ENCODE measurements at regions not wholly inside any gene's neighbourhood (a gene's known extent, or its start where the extent isn't known, plus 50 kb on each side); places are given as distances from the start of the nearest gene placed in this dataset.
A peak's percentile ranks its signal among the peaks of the same experiment; 100 is the strongest.
"Not testable (repeated sequence)": the region's sequence is repeated elsewhere in the genome, so short reads cannot be mapped to it uniquely, and the experiment has no call there.

DNA sequence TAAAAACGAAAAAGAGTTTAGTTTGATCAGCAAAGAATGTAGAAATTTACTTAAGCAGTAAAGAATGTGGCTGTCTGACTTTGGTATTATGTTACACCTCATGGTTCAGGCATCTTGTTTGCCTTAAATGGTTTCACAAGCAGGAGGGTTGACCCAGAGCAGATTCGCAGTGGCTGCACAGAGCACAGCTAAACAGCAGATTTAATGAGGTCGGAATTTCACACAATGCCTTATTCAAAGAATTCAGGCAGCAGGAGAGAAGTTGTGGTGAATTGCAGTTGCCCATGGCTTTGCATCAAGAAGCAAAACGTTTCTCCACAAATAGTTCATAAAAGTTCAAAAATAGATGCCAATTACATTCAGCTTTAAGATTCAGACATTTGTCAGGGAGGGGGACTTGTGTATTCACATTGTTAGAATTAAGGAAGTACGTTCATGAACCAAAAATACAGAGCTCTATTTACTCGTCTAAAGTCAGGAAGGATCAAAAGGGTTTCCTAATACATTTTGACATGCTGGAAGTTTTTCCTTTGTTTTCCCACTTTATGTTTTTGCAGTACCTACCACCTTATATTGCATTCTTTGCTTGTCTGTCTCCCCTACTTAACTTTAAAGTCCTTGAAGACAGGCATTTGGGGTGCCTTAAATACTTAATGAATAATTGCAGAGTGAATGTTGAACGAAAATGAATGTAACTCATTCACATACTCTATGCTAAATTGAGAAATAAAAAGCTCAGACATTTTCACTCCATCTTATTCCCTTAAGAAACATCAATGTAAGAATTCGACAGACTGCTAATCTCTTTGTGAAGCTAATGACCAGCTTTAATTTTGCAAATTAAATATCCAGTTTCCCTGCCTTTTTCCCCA is 1163.6 kb upstream of the CITED2 start:
- DNase-seq (ENCODE audit: low read depth) = peak; percentile 95

DNA sequence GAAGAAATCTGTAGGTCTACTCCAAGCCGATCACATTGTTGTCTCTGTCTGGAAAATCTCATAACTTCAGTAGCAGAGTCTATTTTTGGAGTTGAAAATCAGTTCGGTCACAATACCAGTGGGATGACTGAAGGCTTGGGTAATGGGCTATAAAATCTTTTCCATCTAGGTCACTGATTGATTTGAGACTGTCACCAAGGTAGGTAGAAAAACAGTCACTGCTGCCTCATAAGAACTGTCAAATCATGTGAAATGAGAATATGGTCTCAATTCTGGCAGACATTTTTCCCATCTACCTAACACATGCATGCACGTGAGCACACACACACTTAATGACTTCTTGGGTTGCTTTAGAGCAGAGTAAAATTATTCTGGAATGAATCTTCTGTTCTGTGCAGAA is 1162.8 kb upstream of the CITED2 start:
- DNase-seq (ENCODE audit: low read depth) = peak; percentile 60

DNA sequence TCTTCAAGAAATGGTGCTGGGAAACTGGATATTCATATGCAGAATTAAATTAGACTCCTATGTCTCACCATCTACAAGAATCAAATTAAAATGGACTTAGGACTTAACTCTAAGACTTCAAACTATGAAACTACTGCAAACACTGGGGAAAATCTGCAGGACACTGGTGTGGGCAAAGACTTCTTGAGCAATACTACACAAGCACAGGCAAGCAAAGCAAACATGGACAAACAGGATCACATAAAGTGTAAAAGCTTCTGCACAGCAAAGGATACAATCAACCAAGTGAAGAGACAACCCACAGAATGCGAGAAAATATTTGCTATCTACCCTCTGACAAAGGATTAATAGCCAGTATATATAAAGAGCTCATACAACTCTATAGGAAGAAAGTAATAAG is 1161.1 kb upstream of the CITED2 start:
- no peak for DNase-seq (ENCODE audit: low read depth)

DNA sequence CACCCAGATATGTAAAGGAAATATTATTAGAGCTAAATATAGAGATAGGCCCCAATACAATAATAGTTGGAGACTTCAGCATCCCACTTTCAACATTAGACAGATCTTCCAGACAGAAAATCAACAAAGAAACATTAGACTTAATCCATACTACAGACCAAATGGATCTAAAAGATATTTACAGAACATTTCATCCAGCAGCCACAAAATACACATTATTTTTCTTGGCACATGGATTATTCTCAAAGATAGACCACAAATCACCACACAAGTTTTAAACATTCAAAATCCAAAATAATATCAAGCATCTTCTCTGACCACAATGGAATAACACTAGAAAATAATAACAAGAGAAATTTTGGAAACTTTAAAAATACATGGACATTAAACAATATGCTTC is 1159.1 kb upstream of the CITED2 start:
- no peak for DNase-seq (ENCODE audit: low read depth)

- DNase-seq (ENCODE audit: low read depth) = no peak
These were observed 1130.3 kb upstream of the CITED2 start for GRCh38 chr6:140504776-140505175.

DNA sequence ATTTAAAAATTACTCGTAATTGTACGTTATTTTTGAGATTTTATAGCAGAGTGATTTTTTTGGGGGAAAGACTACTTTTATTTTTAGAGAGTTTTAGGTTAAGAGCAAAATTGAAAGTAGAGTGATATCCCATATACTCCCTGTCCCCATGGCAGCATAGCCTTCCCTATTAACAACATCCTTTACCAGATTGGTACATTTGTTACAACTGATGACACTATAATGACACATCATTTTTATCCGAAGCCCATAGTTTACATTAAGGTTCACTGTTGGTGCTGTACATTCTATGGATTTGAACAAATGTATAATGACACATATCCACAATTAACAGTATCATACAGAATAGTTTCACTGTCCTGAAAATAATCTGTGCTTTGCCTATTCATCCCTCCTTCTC is 1126.4 kb upstream of the CITED2 start:
- no peak for DNase-seq (ENCODE audit: low read depth)

- no peak for DNase-seq (ENCODE audit: low read depth)
These were observed 1125.2 kb upstream of the CITED2 start for GRCh38 chr6:140499607-140500006.

DNA sequence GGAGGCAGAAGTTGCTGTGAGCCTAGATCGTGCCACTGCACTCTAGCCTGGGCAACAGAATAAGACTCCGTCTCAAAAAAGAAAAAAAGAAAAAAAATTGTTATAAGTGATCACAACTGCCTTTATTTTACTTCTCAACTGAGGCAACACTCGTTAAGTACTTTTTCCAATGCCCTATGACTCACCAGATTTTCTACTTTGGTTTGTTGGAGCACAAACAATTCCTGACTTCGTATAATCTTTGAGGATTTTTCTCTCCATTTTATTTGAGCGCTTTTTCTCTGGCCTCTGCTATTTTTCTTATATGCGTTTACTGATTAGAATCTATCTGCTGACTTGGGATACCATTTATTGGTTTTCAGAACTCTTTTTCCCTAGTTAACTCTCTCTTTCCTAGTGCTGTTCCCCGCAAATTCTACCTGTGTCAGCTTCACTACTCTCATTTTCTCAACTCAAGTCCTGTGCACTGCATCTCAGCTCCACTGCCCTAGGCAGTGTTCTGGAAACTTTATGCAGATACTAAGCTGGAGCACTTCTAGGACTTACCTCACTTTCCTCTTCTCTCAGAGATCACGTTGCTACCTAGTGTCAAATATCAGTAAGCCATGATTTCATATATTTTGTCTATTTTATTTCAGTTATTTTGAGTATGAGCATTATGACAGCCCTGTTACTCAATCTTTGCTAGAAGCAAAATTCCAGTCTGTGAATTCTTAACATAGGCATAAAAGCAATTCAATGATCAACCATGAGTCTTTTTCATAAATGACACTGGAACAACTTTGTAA is 1120.1 kb upstream of the CITED2 start:
- no peak for DNase-seq (ENCODE audit: low read depth)

GRCh38 chr6:140493470-140493869 is 1119.0 kb upstream of the CITED2 start:
- not testable (repeated sequence) for DNase-seq (ENCODE audit: low read depth)

- DNase-seq (ENCODE audit: low read depth) = no peak
These were observed 1115.6 kb upstream of the CITED2 start for GRCh38 chr6:140490081-140490480.

GRCh38 chr6:140487586-140487985 is 1113.1 kb upstream of the CITED2 start:
- no peak for DNase-seq (ENCODE audit: low read depth)

DNA sequence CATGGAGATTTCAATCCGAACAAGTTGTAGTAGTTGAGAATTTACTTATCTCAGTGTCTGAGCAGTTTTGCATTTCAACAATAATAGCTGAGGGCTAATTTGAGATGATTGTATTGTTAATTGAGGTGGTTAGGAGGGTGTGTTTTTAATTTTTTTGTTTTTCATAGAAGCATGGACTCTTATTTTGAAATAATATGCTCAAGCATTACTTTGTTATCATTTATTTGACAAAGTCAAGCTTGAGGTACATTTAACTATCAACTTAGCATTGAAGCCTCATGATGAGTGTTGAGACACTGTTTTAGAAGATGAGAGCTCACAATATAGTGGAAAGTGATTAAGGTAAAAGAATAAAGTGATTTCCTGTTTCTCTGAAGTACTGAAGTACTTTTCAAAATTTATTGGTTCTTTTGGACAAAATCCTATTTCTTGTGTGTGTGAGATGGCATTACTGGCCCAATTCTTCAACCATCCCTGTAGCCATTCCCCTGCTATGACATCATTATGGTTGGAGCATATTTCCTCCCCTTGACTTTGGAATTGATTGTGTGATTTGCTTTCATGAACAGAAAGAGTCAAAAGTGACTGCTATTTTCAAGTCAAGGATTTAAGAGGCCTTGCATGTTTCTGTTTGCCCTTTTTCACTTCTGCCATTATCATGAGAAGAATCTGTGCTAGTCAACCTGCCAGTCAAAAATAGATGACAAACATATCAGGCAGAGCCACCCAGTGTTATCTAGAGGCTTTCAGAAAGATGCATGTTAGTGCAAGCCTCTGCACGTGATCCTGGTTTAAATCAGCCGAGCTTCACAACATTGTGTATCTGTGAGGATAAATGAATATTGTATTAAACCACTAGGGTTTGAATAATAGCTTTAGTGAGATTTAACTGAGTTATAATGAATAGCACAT is 1112.3 kb upstream of the CITED2 start:
- no peak for DNase-seq (ENCODE audit: low read depth)

GRCh38 chr6:140485740-140486449 is 1111.4 kb upstream of the CITED2 start:
- peak; percentile 79 for DNase-seq (ENCODE audit: low read depth)

DNA sequence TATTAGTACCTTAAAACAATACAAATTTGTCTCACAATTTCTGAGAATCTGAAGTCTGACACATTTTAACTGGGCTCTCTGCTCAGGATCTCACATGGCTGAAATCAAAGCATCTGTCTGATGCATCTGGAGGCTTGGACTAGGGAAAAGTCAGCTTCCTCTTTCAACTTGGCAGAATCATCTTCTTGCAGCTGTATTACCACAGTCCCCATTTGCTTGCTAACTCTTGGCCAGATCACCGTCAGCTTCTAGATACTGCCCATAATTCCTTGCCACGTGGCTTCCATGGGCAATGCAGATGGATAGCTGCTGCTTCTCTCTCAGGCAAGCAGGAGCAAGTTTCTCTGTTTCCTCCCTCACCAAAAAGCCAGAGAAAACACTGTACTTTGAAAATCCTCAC is 1106.4 kb upstream of the CITED2 start:
- no peak for DNase-seq (ENCODE audit: low read depth)

GRCh38 chr6:140478631-140479030 is 1104.2 kb upstream of the CITED2 start:
- DNase-seq (ENCODE audit: low read depth) = no peak

GRCh38 chr6:140475086-140475485 is 1100.6 kb upstream of the CITED2 start:
- DNase-seq (ENCODE audit: low read depth) = no peak

- DNase-seq (ENCODE audit: low read depth) = no peak
These were observed 1090.3 kb upstream of the CITED2 start for GRCh38 chr6:140464720-140465119.

DNA sequence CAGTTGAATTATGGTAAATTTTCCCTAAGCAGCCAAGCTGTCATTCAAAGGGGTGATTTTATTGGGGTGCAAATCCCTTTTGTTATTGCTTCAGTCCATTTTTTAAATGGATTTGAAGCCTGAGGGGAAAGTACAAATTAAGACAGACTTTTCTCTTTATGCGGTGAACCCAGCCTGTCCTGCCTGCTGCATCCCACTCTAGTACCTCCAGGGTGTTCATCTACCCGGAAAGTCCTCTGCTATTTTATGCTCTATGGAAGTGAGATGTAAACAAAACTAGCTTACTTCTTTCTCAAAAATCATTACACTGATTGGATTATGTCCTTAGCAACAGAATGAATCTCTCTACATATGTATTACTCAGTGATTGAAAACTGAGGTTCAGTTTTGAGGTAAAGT is 1088.9 kb upstream of the CITED2 start:
- DNase-seq (ENCODE audit: low read depth) = no peak

DNA sequence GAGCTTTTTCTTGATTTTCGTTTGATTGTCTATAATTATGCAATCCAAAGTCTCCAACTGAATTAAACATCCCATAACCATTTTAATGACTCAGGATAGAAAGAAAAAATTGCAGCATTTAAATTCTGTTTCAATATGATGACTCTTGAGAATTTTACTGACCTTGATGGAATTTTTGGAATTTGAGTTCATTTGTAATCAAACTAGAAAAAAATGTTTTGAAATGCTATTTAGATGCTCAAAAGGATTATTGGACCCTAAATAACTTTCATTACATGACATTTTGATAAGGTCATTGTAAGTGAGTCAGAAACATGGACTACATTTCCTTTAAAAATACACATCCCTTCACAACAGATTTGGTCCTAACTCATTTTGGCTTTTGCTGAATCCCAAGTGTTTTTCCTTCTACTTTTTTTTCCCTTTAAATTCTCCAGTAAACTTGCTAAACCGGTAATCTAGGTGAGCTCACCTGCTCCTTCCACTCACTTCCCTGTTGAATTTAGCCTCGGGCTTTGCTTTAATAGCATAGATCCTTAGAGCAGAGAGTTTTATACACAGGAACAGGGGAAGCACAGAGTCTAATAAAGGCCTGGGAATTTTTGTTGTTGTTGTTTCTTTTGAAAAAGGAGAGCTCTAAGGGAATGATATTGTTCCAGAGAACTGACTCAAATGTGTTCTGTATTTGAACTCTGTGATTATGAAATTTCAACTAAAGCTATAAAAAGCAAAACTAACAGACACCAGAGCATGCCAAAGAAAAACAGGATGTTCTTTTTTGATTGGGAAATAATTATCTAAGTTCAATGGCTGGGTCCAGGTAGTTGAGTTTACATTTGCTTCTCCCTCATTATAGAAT is 1088.2 kb upstream of the CITED2 start:
- peak; percentile 64 for DNase-seq (ENCODE audit: low read depth)

GRCh38 chr6:140462076-140462452 is 1087.6 kb upstream of the CITED2 start:
- no peak for DNase-seq (ENCODE audit: low read depth)

GRCh38 chr6:140460267-140460666 is 1085.8 kb upstream of the CITED2 start:
- no peak for DNase-seq (ENCODE audit: low read depth)
